GM12878 (cell line): ENCODE measurements at regions not wholly inside any gene's neighbourhood (a gene's known extent, or its start where the extent isn't known, plus 50 kb on each side); places are given as distances from the start of the nearest gene placed in this dataset.

Experiments
- ATAC-seq: fragments of 200-7000 bp; cut with Tn5 transposase; 3 replicates; pipeline ENCODE4 v1.9.1; 2020; ENCODE audit warnings: mild to moderate bottlenecking, moderate library complexity
- BruUV-seq: library from RNA; stranded (reverse); fragments of 400-500 nt; replicated peaks from 2 replicates; lab custom pipeline; 2021; lab: Mats Ljungman, UMichigan
- CTCF ChIA-PET: fragments of 300-600 bp; sonication (Branson Sonifier 250); formaldehyde crosslinking; extraction: SDS; loops from one replicate; lab custom pipeline; 2021; ENCODE audit warnings: inconsistent platforms; lab: Yijun Ruan, JAX
- POLR2A ChIA-PET: fragments of 350-600 bp; formaldehyde crosslinking; extraction: SDS; loops from one replicate; lab custom pipeline; 2021; ENCODE audit warnings: inconsistent platforms; lab: Charles Lee
- RAD21 ChIA-PET: fragments of 300-600 bp; sonication (Branson Sonifier 250); formaldehyde crosslinking; loops from one replicate; lab custom pipeline; 2023; ENCODE audit warnings: antibody characterized with exemption; ENCODE audit not compliant: unreplicated experiment; lab: Charles Lee
- SMC1A ChIA-PET: fragments of 300-600 bp; sonication (Branson Sonifier 250); formaldehyde crosslinking; loops from one replicate; lab custom pipeline; 2023; ENCODE audit not compliant: unreplicated experiment, uncharacterized antibody; lab: Charles Lee
- DNase-seq: peaks from one replicate; pipeline ENCODE4 v3.0.0-alpha.2; 2011; ENCODE audit warnings: low read depth, low spot score
- FAIRE-seq: peaks from 3 replicates; lab custom pipeline; 2011; peaks lifted over from hg19 to GRCh38; lab: Jason Lieb, UNC
- H2AFZ ChIP-seq: 2 replicates; pipeline ENCODE4 v1.6.0; 2011; ENCODE audit warnings: low read depth, low read length, control low read depth; ENCODE audit not compliant: control insufficient read depth
- H3K27ac ChIP-seq: 2 replicates; pipeline ENCODE4 v1.5.1; 2011; ENCODE audit warnings: control low read depth; ENCODE audit not compliant: control insufficient read depth, insufficient read depth
- H3K27me3 ChIP-seq, 2 experiments: replicated peaks in 1 of 2; 2 replicates each; pipeline versions ENCODE4 v1.6.0 to v1.6.1; 2011; ENCODE audit warnings: low read length in 1 of 2; ENCODE audit not compliant: control insufficient read depth in 2 of 2, insufficient read depth in 2 of 2
- H3K36me3 ChIP-seq, 2 experiments: 2 replicates each; pipeline ENCODE4 v1.5.1; 2011; ENCODE audit warnings: low read length in 1 of 2; ENCODE audit not compliant: control insufficient read depth in 2 of 2, insufficient read depth in 2 of 2
- H3K4me1 ChIP-seq: 2 replicates; pipeline ENCODE4 v1.6.1; 2011; ENCODE audit warnings: mild to moderate bottlenecking, low read length, moderate library complexity, mixed read lengths; ENCODE audit not compliant: control insufficient read depth, insufficient read depth
- H3K4me2 ChIP-seq: 2 replicates; pipeline ENCODE4 v1.6.0; 2011; ENCODE audit warnings: control low read depth; ENCODE audit not compliant: control insufficient read depth, insufficient read depth
- H3K4me3 ChIP-seq: fragments of 200-600 bp; sonication (generic); 2 replicates; pipeline ENCODE4 v1.5.1; 2016
- H3K79me2 ChIP-seq: 2 replicates; pipeline ENCODE4 v1.6.0; 2011; ENCODE audit warnings: low read length; ENCODE audit not compliant: control insufficient read depth, insufficient read depth
- H3K9ac ChIP-seq: 2 replicates; pipeline ENCODE4 v1.8.0; 2011; ENCODE audit warnings: low read length, control low read depth, mixed read lengths; ENCODE audit not compliant: control insufficient read depth, insufficient read depth
- H3K9me3 ChIP-seq: replicated peaks from 3 replicates; pipeline ENCODE4 v1.5.1; 2011; ENCODE audit warnings: mild to moderate bottlenecking, low read length; ENCODE audit not compliant: control insufficient read depth, insufficient read depth
- H4K20me1 ChIP-seq: 2 replicates; pipeline ENCODE4 v1.6.0; 2011; ENCODE audit not compliant: control insufficient read depth, insufficient read depth
- MLLT1 ChIP-seq: fragments of 450-650 bp; IDR thresholded peaks from 2 replicates; pipeline ENCODE4 v1.6.1; 2016; ENCODE audit warnings: mild to moderate bottlenecking
- NFYB ChIP-seq: IDR thresholded peaks from 2 replicates; pipeline ENCODE4 v1.6.1; 2011; ENCODE audit warnings: low read depth, mild to moderate bottlenecking, low read length, improper control_type of control experiment, moderate library complexity; ENCODE audit not compliant: insufficient read depth
- NR2C1 ChIP-seq: fragments of 450-650 bp; IDR thresholded peaks from 2 replicates; pipeline ENCODE4 v1.6.1; 2017; ENCODE audit warnings: antibody characterized with exemption, mild to moderate bottlenecking, moderate library complexity
- NR2C2 ChIP-seq: IDR thresholded peaks from 2 replicates; pipeline ENCODE4 v1.6.1; 2011; ENCODE audit warnings: borderline replicate concordance, low read depth; ENCODE audit not compliant: control insufficient read depth, insufficient read length
- NR2F1 ChIP-seq: fragments of 450-650 bp; conservative IDR thresholded peaks from 2 replicates; pipeline ENCODE4 v1.6.1; 2017; ENCODE audit warnings: mild to moderate bottlenecking
- POLR2AphosphoS2 ChIP-seq: IDR thresholded peaks from 2 replicates; pipeline ENCODE4 v1.6.1; 2011; ENCODE audit warnings: low read depth, mild to moderate bottlenecking, low read length, improper control_type of control experiment, moderate library complexity
- RELB ChIP-seq: fragments of 450-650 bp; IDR thresholded peaks from 2 replicates; pipeline ENCODE4 v1.6.1; 2017; ENCODE audit warnings: low read depth, mild to moderate bottlenecking, moderate library complexity
- SIN3A ChIP-seq: IDR thresholded peaks from 2 replicates; pipeline ENCODE4 v1.6.1; 2012; ENCODE audit warnings: low read depth, low read length, improper control_type of control experiment
- TCF12 ChIP-seq: IDR thresholded peaks from 2 replicates; pipeline ENCODE4 v1.6.1; 2011; ENCODE audit warnings: low read depth, mild to moderate bottlenecking, low read length
- ZBTB33 ChIP-seq: fragments of 450-650 bp; IDR thresholded peaks from 2 replicates; pipeline ENCODE4 v1.6.1; 2017; ENCODE audit warnings: mild to moderate bottlenecking
- ZNF217 ChIP-seq: fragments of 450-650 bp; IDR thresholded peaks from 2 replicates; pipeline ENCODE4 v1.6.1; 2017; ENCODE audit warnings: antibody characterized with exemption, mild to moderate bottlenecking
- WGBS: methylation state at CpG from one replicate; pipeline ENCODE4 v1.1.6; 2016; ENCODE audit warnings: low lambda C conversion rate; ENCODE audit not compliant: insufficient replicate concordance, insufficient coverage; ENCODE audit errors: missing lambda C conversion rate; 5-methylcytosine and 5-hydroxymethylcytosine counted together
- in situ Hi-C: fragments of 300-500 bp; cut with MboI; formaldehyde crosslinking; loops from 9 replicates; pipeline ENCODE4 v1.14.3; 2018; ENCODE audit warnings: mixed read lengths
- intact Hi-C: fragments of 100-400 bp; cut with micrococcal nuclease; formaldehyde crosslinking; loops from one replicate; pipeline ENCODE4 v1.14.2; 2022; ENCODE audit not compliant: unreplicated experiment

GRCh38 chr1:60668585-60668984 lies 413.8 kb upstream of the NFIA start:
- no peak overlapping the region for H2AFZ ChIP-seq
- TF ChIP-seq NFYB (no peak), TCF12 (no peak), NR2C1 (no peak), NR2F1 (no peak), ZBTB33 (no peak), POLR2AphosphoS2 (no peak), SIN3A (no peak), RELB (no peak), MLLT1 (no peak), NR2C2 (no peak), ZNF217 (no peak)
- TF ChIP-seq, all 136 proteins: peak for 0
- Histone ChIP-seq H3K27me3 (no peaks in the 10 kb centered on the region; a peak in 1 of 4 replicates), H3K79me2 (no peaks in the 10 kb centered on the region), H3K4me2 (no peak overlapping the region), H3K36me3 (no peaks in the 10 kb centered on the region), H3K4me3 (no peak overlapping the region), H3K9me3 (no peaks in the 10 kb centered on the region), H3K9ac (no peak overlapping the region), H4K20me1 (no peaks in the 10 kb centered on the region), H3K27ac (no peak overlapping the region), H3K4me1 (no peaks in the 10 kb centered on the region)
- no TSS peak for BruUV-seq
- 49% methylated on average over 7 of the region's 8 CpGs for WGBS
- ATAC-seq = no peak
- ChIA-PET SMC1A (no interaction called here), RAD21 (no interaction called here), CTCF (no interaction called here), POLR2A (no interaction called here)
- in situ Hi-C loops (no loop called here), intact Hi-C loops (no loop called here)
- no peak for DNase-seq
- FAIRE-seq = no peak
